Adipocyte (in vitro differentiated cells): ENCODE measurements at regions not wholly inside any gene's neighbourhood (a gene's known extent, or its start where the extent isn't known, plus 50 kb on each side); places are given as distances from the start of the nearest gene placed in this dataset.

Source experiments
- DNase-seq: peaks from one replicate; pipeline ENCODE4 v3.0.0-alpha.2; 2015; ENCODE audit warnings: low read depth
- H3K27me3 ChIP-seq: replicated peaks from 2 replicates; pipeline ENCODE4 v1.7.0; 2013; ENCODE audit warnings: mild to moderate bottlenecking, low read length, moderate library complexity; ENCODE audit not compliant: control insufficient read depth, insufficient read depth
- H3K36me3 ChIP-seq: 2 replicates; pipeline ENCODE4 v1.7.0; 2013; ENCODE audit warnings: low read length, mild to moderate bottlenecking, moderate library complexity; ENCODE audit not compliant: control insufficient read depth, insufficient read depth, severe bottlenecking
- H3K4me1 ChIP-seq: 2 replicates; pipeline ENCODE4 v1.7.0; 2013; ENCODE audit warnings: mild to moderate bottlenecking, low read length, moderate library complexity; ENCODE audit not compliant: control insufficient read depth, insufficient read depth
- H3K4me3 ChIP-seq: 2 replicates; pipeline ENCODE4 v1.7.0; 2013; ENCODE audit warnings: mild to moderate bottlenecking, low read length, moderate library complexity
- H3K9ac ChIP-seq: 2 replicates; pipeline ENCODE4 v1.7.0; 2013; ENCODE audit warnings: mild to moderate bottlenecking, low read length, moderate library complexity
- H3K9me3 ChIP-seq: 2 replicates; pipeline ENCODE4 v1.7.0; 2013; ENCODE audit warnings: mild to moderate bottlenecking, low read length, moderate library complexity; ENCODE audit not compliant: control insufficient read depth

GRCh38 chr16:5477251-5477650, 379.7 kb upstream of the EEF2KMT start:
- no peak overlapping the region for H3K9ac ChIP-seq
- no peak overlapping the region for H3K4me3 ChIP-seq

DNA sequence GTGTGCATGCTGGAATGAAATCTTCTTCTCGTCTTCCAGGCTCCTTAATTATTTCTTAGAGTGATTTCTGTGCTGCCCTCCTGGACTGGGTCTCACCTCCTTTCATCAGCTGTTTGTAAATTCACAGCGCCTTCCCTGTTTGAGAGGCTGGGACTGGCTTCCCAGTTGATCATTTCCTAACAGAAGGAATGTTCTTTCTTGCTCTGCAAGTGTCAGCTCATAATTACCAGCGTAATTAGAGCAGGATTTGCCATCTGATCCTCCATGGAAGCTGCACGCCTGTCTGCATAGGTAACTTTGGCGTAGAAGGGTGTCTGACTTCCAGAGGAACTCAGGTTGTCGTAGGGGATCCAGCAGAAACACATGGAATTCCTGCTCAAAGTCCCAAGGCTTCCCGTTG, 375.0 kb upstream of the EEF2KMT start:
- no peak for DNase-seq
- no peaks in the 10 kb centered on the region for H3K36me3 ChIP-seq
- no peak overlapping the region for H3K4me3 ChIP-seq
- no peaks in the 10 kb centered on the region for H3K27me3 ChIP-seq
- H3K9ac ChIP-seq = no peak overlapping the region
- H3K4me1 ChIP-seq = no peaks in the 10 kb centered on the region
- H3K9me3 ChIP-seq = peaks cover 6% of the 10 kb centered on the region

More at GRCh38 chr16:5477251-5477650, 379.7 kb upstream of the EEF2KMT start:
- no peak for DNase-seq
- peaks cover 2% of the 10 kb centered on the region for H3K27me3 ChIP-seq
- no peaks in the 10 kb centered on the region for H3K4me1 ChIP-seq
- no peaks in the 10 kb centered on the region for H3K36me3 ChIP-seq
- H3K9me3 ChIP-seq = no peaks in the 10 kb centered on the region

DNA sequence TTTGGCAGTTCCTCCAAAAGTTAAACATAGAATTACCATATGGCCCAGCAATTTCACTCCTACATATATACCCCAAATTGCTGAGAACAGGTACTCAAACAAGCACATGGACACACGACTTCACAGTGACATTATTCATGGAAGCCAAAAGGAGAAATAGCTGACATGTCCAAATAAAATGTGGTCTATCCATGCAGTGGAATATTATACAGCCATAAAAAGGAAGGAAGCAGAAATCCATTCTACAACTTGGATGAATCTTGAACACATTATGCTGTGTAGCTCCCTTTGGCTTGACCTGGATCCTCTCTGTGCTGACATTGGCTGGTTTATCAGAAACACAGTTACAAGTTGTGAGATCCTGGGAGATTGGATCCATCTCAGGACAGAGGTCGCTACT, 370.9 kb upstream of the EEF2KMT start:
- Histone ChIP-seq H3K4me3 (no peak overlapping the region), H3K9me3 (peaks cover 6% of the 10 kb centered on the region), H3K27me3 (no peaks in the 10 kb centered on the region), H3K9ac (no peak overlapping the region), H3K36me3 (no peaks in the 10 kb centered on the region), H3K4me1 (no peaks in the 10 kb centered on the region)
- no peak for DNase-seq

DNA sequence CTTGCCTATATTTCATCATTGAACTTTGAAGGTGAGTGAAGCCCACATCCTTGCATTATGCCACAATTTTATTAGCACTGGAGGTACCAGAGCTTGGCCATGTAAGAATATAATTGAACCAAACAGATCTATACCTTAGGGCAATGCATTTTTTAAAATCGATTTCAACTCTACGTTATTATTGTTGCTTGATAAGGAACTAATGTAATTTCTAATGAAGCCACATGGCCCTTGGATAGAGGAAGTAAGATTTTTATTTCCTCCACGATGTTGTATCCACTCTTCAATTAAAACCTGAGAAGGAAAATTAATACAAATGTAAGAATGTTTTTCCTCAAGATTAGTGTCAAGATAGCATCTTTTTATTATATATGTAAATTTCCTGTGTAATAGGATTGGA, 370.0 kb upstream of the EEF2KMT start:
- peaks cover 6% of the 10 kb centered on the region for H3K9me3 ChIP-seq
- H3K4me3 ChIP-seq = no peak overlapping the region
- DNase-seq = no peak
- no peak overlapping the region for H3K9ac ChIP-seq
- H3K36me3 ChIP-seq = no peaks in the 10 kb centered on the region
- no peaks in the 10 kb centered on the region for H3K4me1 ChIP-seq
- no peaks in the 10 kb centered on the region for H3K27me3 ChIP-seq

GRCh38 chr16:5466551-5466950, 369.0 kb upstream of the EEF2KMT start:
- no peak overlapping the region for H3K9ac ChIP-seq
- H3K4me1 ChIP-seq = no peaks in the 10 kb centered on the region
- H3K9me3 ChIP-seq = peaks cover 6% of the 10 kb centered on the region
- DNase-seq = no peak
- no peaks in the 10 kb centered on the region for H3K27me3 ChIP-seq
- H3K36me3 ChIP-seq = no peaks in the 10 kb centered on the region
- H3K4me3 ChIP-seq = no peak overlapping the region

GRCh38 chr16:5465714-5466113, 368.1 kb upstream of the EEF2KMT start:
- Histone ChIP-seq H3K4me1 (no peaks in the 10 kb centered on the region), H3K27me3 (no peaks in the 10 kb centered on the region), H3K36me3 (no peaks in the 10 kb centered on the region), H3K9me3 (peaks cover 6% of the 10 kb centered on the region), H3K9ac (no peak overlapping the region), H3K4me3 (no peak overlapping the region)
- no peak for DNase-seq

- Histone ChIP-seq H3K4me3 (no peak overlapping the region), H3K4me1 (no peaks in the 10 kb centered on the region), H3K9ac (no peak overlapping the region), H3K36me3 (no peaks in the 10 kb centered on the region), H3K27me3 (no peaks in the 10 kb centered on the region), H3K9me3 (peaks cover 6% of the 10 kb centered on the region)
- no peak for DNase-seq
Observed at GRCh38 chr16:5463820-5464219, 366.2 kb upstream of the EEF2KMT start.

GRCh38 chr16:5461574-5461973, 364.0 kb upstream of the EEF2KMT start:
- Histone ChIP-seq H3K36me3 (no peaks in the 10 kb centered on the region), H3K9me3 (no peaks in the 10 kb centered on the region), H3K27me3 (no peaks in the 10 kb centered on the region), H3K9ac (no peak overlapping the region), H3K4me1 (no peaks in the 10 kb centered on the region), H3K4me3 (no peak overlapping the region)
- DNase-seq = no peak

DNA sequence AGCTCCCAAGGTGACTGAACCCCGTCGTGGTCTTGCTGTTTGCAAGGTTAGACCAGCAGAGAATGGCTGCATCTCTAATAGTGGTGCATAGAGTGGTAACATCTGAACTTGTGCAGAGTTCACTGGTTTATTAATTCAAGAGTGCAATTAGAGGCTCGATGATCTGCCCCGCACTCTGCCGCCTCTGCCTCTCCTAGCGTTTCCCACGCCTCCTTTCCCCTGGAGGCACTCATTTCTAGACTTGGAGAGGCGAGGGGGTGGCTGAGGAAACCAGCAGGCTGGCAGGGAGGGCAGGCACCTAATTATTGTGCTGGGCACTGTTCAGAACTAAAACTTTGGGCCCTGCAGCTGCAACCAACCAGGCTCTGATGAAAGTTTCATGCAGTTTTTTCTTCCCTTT, 363.5 kb upstream of the EEF2KMT start:
- Histone ChIP-seq H3K4me3 (no peak overlapping the region), H3K36me3 (no peaks in the 10 kb centered on the region), H3K4me1 (no peaks in the 10 kb centered on the region), H3K9me3 (no peaks in the 10 kb centered on the region), H3K27me3 (no peaks in the 10 kb centered on the region), H3K9ac (no peak overlapping the region)
- DNase-seq = no peak

- DNase-seq = no peak
- H3K4me3 ChIP-seq = no peak overlapping the region
- no peak overlapping the region for H3K9ac ChIP-seq
- no peaks in the 10 kb centered on the region for H3K27me3 ChIP-seq
- no peaks in the 10 kb centered on the region for H3K9me3 ChIP-seq
- H3K36me3 ChIP-seq = no peaks in the 10 kb centered on the region
- no peaks in the 10 kb centered on the region for H3K4me1 ChIP-seq
Observed at GRCh38 chr16:5460701-5461100, 363.1 kb upstream of the EEF2KMT start.

DNA sequence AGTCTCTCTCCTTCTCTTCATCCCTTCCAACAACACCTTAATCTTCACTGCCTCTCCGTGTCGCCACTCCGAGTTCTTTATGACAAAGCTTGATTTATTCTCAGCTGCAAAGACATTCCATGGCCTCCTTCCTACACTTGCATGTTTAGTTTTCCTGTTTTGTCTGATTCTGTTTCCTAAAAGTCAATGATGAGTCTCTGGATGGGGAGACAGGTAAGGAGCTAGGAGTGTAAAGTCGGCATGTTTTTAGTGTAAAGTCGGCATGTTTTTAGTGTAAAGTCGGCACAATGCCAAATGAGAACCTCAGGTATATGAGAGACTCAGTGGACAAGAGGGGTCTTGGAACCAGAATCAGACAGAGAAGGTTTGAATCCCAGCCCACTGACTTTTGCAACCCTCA, 362.3 kb upstream of the EEF2KMT start:
- no peaks in the 10 kb centered on the region for H3K4me1 ChIP-seq
- no peaks in the 10 kb centered on the region for H3K36me3 ChIP-seq
- H3K4me3 ChIP-seq = no peak overlapping the region
- no peaks in the 10 kb centered on the region for H3K27me3 ChIP-seq
- H3K9me3 ChIP-seq = no peaks in the 10 kb centered on the region
- no peak for DNase-seq
- no peak overlapping the region for H3K9ac ChIP-seq

DNA sequence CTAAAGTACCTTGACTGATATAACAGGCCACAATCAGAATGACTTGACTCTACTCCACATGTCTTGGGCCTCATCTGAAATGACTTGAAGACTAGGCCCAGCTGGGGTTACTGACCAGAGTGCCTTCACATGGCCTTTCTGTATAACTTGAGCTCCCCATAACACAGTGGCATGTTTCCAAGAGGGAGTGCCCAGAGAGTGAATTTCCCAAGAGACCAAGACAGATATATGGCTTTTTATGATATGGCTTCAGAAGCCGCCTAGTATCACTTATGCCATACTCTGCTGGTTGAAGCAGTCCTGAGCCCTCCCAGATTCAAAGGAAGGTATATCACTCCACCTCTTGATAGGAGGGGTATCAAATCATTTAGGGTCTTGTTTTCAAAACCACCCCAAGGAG, 357.5 kb upstream of the EEF2KMT start:
- Histone ChIP-seq H3K9ac (no peak overlapping the region), H3K4me1 (no peaks in the 10 kb centered on the region), H3K9me3 (no peaks in the 10 kb centered on the region), H3K4me3 (no peak overlapping the region), H3K36me3 (no peaks in the 10 kb centered on the region), H3K27me3 (no peaks in the 10 kb centered on the region)
- no peak for DNase-seq
